H1 (cell line): ENCODE measurements at regions not wholly inside any gene's neighbourhood (a gene's known extent, or its start where the extent isn't known, plus 50 kb on each side); places are given as distances from the start of the nearest gene placed in this dataset.

Source experiments
- CTCF ChIA-PET: fragments of 300-600 bp; sonication (Branson Sonifier 250); formaldehyde crosslinking; loops from one replicate; lab custom pipeline; 2021; ENCODE audit not compliant: partially characterized antibody; lab: Charles Lee
- POLR2A ChIA-PET: fragments of 300-600 bp; sonication (Branson Sonifier 250); formaldehyde crosslinking; loops from one replicate; lab custom pipeline; 2021; ENCODE audit warnings: inconsistent platforms; ENCODE audit not compliant: partially characterized antibody; lab: Charles Lee
- DNase-seq, 2 experiments: peaks; one replicate each; pipeline versions ENCODE4 v3.0.0 to v3.0.0-alpha.2; 2010 to 2022; ENCODE audit warnings: low spot score in 2 of 2, low read depth in 1 of 2, mixed read lengths in 1 of 2
- FAIRE-seq: peaks from 2 replicates; lab custom pipeline; 2011; peaks lifted over from hg19 to GRCh38; lab: Jason Lieb, UNC
- H2AFZ ChIP-seq: 2 replicates; pipeline ENCODE4 v1.8.1; 2012; ENCODE audit warnings: low read length, inconsistent platforms
- H2AK5ac ChIP-seq: 2 replicates; pipeline ENCODE4 v1.6.1; 2013; ENCODE audit warnings: low read depth, low read length
- H2BK120ac ChIP-seq: replicated peaks from 2 replicates; pipeline ENCODE3; 2013; ENCODE audit warnings: low read depth, low read length, inconsistent platforms
- H2BK12ac ChIP-seq: 2 replicates; pipeline ENCODE4 v1.6.1; 2013; ENCODE audit warnings: low read depth, low read length
- H2BK15ac ChIP-seq: 2 replicates; pipeline ENCODE4 v1.6.1; 2013; ENCODE audit warnings: low read length
- H2BK20ac ChIP-seq: 2 replicates; pipeline ENCODE4 v1.6.1; 2013; ENCODE audit warnings: low read length
- H2BK5ac ChIP-seq: 2 replicates; pipeline ENCODE4 v1.6.1; 2013; ENCODE audit warnings: low read depth, low read length
- H3K14ac ChIP-seq: 2 replicates; pipeline ENCODE4 v1.6.1; 2013; ENCODE audit warnings: inconsistent platforms; ENCODE audit not compliant: insufficient read length
- H3K18ac ChIP-seq: 2 replicates; pipeline ENCODE4 v1.6.1; 2013; ENCODE audit warnings: low read length; ENCODE audit errors: extremely low read depth
- H3K23ac ChIP-seq: 2 replicates; pipeline ENCODE4 v1.6.1; 2013; ENCODE audit warnings: inconsistent platforms; ENCODE audit not compliant: insufficient read length
- H3K23me2 ChIP-seq: 2 replicates; pipeline ENCODE4 v1.6.1; 2013; ENCODE audit warnings: low read depth, low read length
- H3K27ac ChIP-seq: 2 replicates; pipeline ENCODE4 v1.6.1; 2011; ENCODE audit warnings: low read depth, low read length, inconsistent platforms
- H3K27me3 ChIP-seq, 4 experiments: replicated peaks in 1 of 4; 1 replicate in 1 of 4; 2 replicates in 3 of 4; pipeline versions ENCODE4 v1.6.1 to v1.8.1; 2011 to 2013; ENCODE audit warnings: low read length in 3 of 4, mild to moderate bottlenecking in 3 of 4, inconsistent platforms in 2 of 4, mixed read lengths in 2 of 4, moderate library complexity in 1 of 4; ENCODE audit not compliant: control insufficient read depth in 3 of 4, insufficient read depth in 3 of 4; ENCODE audit errors: extremely low read depth in 1 of 4
- H3K36me3 ChIP-seq, 4 experiments: 2 replicates each; pipeline versions ENCODE4 v1.6.1 to v1.8.1; 2011 to 2013; ENCODE audit warnings: mild to moderate bottlenecking in 4 of 4, low read length in 3 of 4, moderate library complexity in 2 of 4, control low read depth in 1 of 4, inconsistent platforms in 1 of 4; ENCODE audit not compliant: insufficient read depth in 4 of 4, control insufficient read depth in 2 of 4
- H3K4ac ChIP-seq: replicated peaks from 2 replicates; pipeline ENCODE3; 2013; ENCODE audit warnings: low read length, low read depth, mixed read lengths, inconsistent platforms; ENCODE audit not compliant: insufficient read length
- H3K4me1 ChIP-seq, 4 experiments: replicated peaks in 1 of 4; 1 replicate in 1 of 4; 2 replicates in 3 of 4; pipeline versions ENCODE4 v1.6.1 to v1.8.1; 2011 to 2013; ENCODE audit warnings: low read length in 3 of 4, inconsistent platforms in 2 of 4, mixed read lengths in 1 of 4; ENCODE audit not compliant: insufficient read depth in 4 of 4, control insufficient read depth in 3 of 4
- H3K4me2 ChIP-seq, 2 experiments: 2 replicates each; pipeline versions ENCODE4 v1.6.1 to v1.8.1; 2011 to 2013; ENCODE audit warnings: low read depth in 2 of 2, low read length in 2 of 2, control low read depth in 1 of 2, inconsistent platforms in 1 of 2, mild to moderate bottlenecking in 1 of 2; ENCODE audit not compliant: insufficient read depth in 1 of 2
- H3K4me3 ChIP-seq, 4 experiments: fragments of 200-600, 300-600 bp in 1 of 4; sonication (generic), shearing (Covaris generic), sonication (Bioruptor Twin) in 1 of 4; 2 replicates each; pipeline versions ENCODE4 v1.5.1 to v1.8.1; 2011 to 2016; ENCODE audit warnings: low read length in 4 of 4, low read depth in 3 of 4, control low read depth in 2 of 4, inconsistent platforms in 2 of 4, mild to moderate bottlenecking in 2 of 4, mixed read lengths in 1 of 4, moderate library complexity in 1 of 4; ENCODE audit not compliant: insufficient read depth in 2 of 4; ENCODE audit errors: extremely low read depth in 1 of 4
- H3K56ac ChIP-seq: replicated peaks from 2 replicates; pipeline ENCODE3; 2013; ENCODE audit warnings: low read depth, mild to moderate bottlenecking, mixed read lengths, low read length, inconsistent platforms; ENCODE audit not compliant: insufficient read length
- H3K79me1 ChIP-seq: 2 replicates; pipeline ENCODE4 v1.6.1; 2013; ENCODE audit warnings: low read depth, low read length, control low read depth
- H3K79me2 ChIP-seq, 2 experiments: 2 replicates each; pipeline versions ENCODE4 v1.6.1 to v1.8.1; 2012 to 2013; ENCODE audit warnings: low read length in 2 of 2, mild to moderate bottlenecking in 2 of 2, inconsistent platforms in 1 of 2; ENCODE audit not compliant: insufficient read depth in 2 of 2, control insufficient read depth in 1 of 2
- H3K9ac ChIP-seq, 4 experiments: replicated peaks in 1 of 4; 1 replicate in 1 of 4; 2 replicates in 3 of 4; pipeline versions ENCODE4 v1.6.1 to v1.8.1; 2011 to 2013; ENCODE audit warnings: low read depth in 3 of 4, low read length in 3 of 4, control low read depth in 2 of 4, mild to moderate bottlenecking in 2 of 4, moderate library complexity in 2 of 4, inconsistent platforms in 1 of 4; ENCODE audit errors: extremely low read depth in 1 of 4
- H3K9me3 ChIP-seq, 2 experiments: 2 replicates each; pipeline versions ENCODE4 v1.6.1 to v1.8.1; 2012 to 2013; ENCODE audit warnings: mild to moderate bottlenecking in 2 of 2, moderate library complexity in 2 of 2, control low read depth in 1 of 2, inconsistent platforms in 1 of 2, low read depth in 1 of 2, low read length in 1 of 2, mixed read lengths in 1 of 2; ENCODE audit not compliant: insufficient read depth in 2 of 2
- H4K20me1 ChIP-seq, 2 experiments: replicated peaks in 1 of 2; 2 replicates each; pipeline versions ENCODE3 to v1.8.1; 2011 to 2013; ENCODE audit warnings: inconsistent platforms in 2 of 2, low read length in 2 of 2, mild to moderate bottlenecking in 1 of 2; ENCODE audit not compliant: insufficient read depth in 2 of 2, control insufficient read depth in 1 of 2
- H4K5ac ChIP-seq: 2 replicates; pipeline ENCODE4 v1.6.1; 2013; ENCODE audit warnings: low read length, low read depth, mixed read lengths, inconsistent platforms; ENCODE audit not compliant: insufficient read length
- H4K8ac ChIP-seq: 2 replicates; pipeline ENCODE4 v1.8.0; 2013; ENCODE audit warnings: mild to moderate bottlenecking, moderate library complexity, low read length, inconsistent platforms; ENCODE audit not compliant: insufficient read depth; ENCODE audit errors: extremely low read depth
- H4K91ac ChIP-seq: replicated peaks from 2 replicates; pipeline ENCODE3; 2013; ENCODE audit warnings: low read length, mixed read lengths, inconsistent platforms; ENCODE audit not compliant: insufficient read length
- CREB1 ChIP-seq: IDR thresholded peaks from 2 replicates; pipeline ENCODE4 v1.6.1; 2012; ENCODE audit warnings: inconsistent platforms
- CTBP2 ChIP-seq: IDR thresholded peaks from 2 replicates; pipeline ENCODE4 v1.7.0; 2011; ENCODE audit warnings: borderline replicate concordance, mild to moderate bottlenecking, moderate library complexity, mixed read lengths, low read length; ENCODE audit not compliant: insufficient read depth, insufficient read length
- EGR1 ChIP-seq: IDR thresholded peaks from 2 replicates; pipeline ENCODE4 v1.6.1; 2011; ENCODE audit warnings: low read depth, low read length, borderline replicate concordance
- GABPA ChIP-seq: IDR thresholded peaks from 2 replicates; pipeline ENCODE4 v1.6.1; 2011; ENCODE audit warnings: mild to moderate bottlenecking, low read length, moderate library complexity, borderline replicate concordance; ENCODE audit not compliant: insufficient read depth
- JUN ChIP-seq: IDR thresholded peaks from 2 replicates; pipeline ENCODE4 v1.6.1; 2011; ENCODE audit warnings: low read depth, mild to moderate bottlenecking, improper control_type of control experiment, low read length
- KDM5A ChIP-seq: fragments of 200-600 bp; IDR thresholded peaks from 2 replicates; pipeline ENCODE4 v1.7.1; 2012; ENCODE audit warnings: mild to moderate bottlenecking, low read length, inconsistent platforms, mixed read lengths
- MAFK ChIP-seq: IDR thresholded peaks from 2 replicates; pipeline ENCODE4 v1.6.1; 2012; ENCODE audit warnings: low read depth, mild to moderate bottlenecking, improper control_type of control experiment, low read length
- POU5F1 ChIP-seq: IDR thresholded peaks from 2 replicates; pipeline ENCODE4 v1.6.1; 2011; ENCODE audit warnings: low read depth, mild to moderate bottlenecking, low read length, moderate library complexity
- RAD21 ChIP-seq, 2 experiments: IDR thresholded peaks in 1 of 2; conservative IDR thresholded peaks in 1 of 2; 2 replicates each; pipeline ENCODE4 v1.6.1; 2011; ENCODE audit warnings: low read depth in 2 of 2, low read length in 2 of 2, improper control_type of control experiment in 1 of 2, inconsistent platforms in 1 of 2, mild to moderate bottlenecking in 1 of 2, moderate library complexity in 1 of 2
- RFX5 ChIP-seq: IDR thresholded peaks from 2 replicates; pipeline ENCODE4 v1.6.1; 2011; ENCODE audit warnings: low read depth, low read length, improper control_type of control experiment, borderline replicate concordance
- TBP ChIP-seq: IDR thresholded peaks from 2 replicates; pipeline ENCODE4 v1.6.1; 2011; ENCODE audit warnings: low read depth, low read length, improper control_type of control experiment
- TCF12 ChIP-seq: IDR thresholded peaks from 2 replicates; pipeline ENCODE4 v1.6.1; 2011; ENCODE audit warnings: low read depth, mild to moderate bottlenecking, low read length
- WGBS, 2 experiments: shearing (Covaris generic) in 1 of 2; methylation state at CpG; one replicate each; pipeline versions ENCODE4 v1.1.6 to v1.1.7; 2013 to 2015; ENCODE audit warnings: low lambda C conversion rate in 2 of 2, mixed read lengths in 2 of 2, inconsistent platforms in 1 of 2, low coverage in 1 of 2, missing lambda C conversion rate in 1 of 2; ENCODE audit not compliant: insufficient replicate concordance in 2 of 2, insufficient coverage in 1 of 2, insufficient read length in 1 of 2; ENCODE audit errors: extremely low coverage in 1 of 2, missing lambda C conversion rate in 1 of 2; 5-methylcytosine and 5-hydroxymethylcytosine counted together
- TF ChIP-seq, protein P1 (sequence below): IDR thresholded peaks from 2 replicates; pipeline ENCODE4 v1.6.1; 2012; ENCODE audit warnings: inconsistent platforms
- TF ChIP-seq, protein P2 (sequence below): IDR thresholded peaks from 2 replicates; pipeline ENCODE4 v1.6.1; 2012; ENCODE audit warnings: inconsistent platforms

- no peak overlapping the region for H2AFZ ChIP-seq
- H3K4me3 ChIP-seq: no peak overlapping the region
- ChIA-PET POLR2A (no interaction called here), CTCF (interaction anchor here (0.8 kb wide), 1 partner anchor 13 kb away, joined by 4 read pairs; no protein-coding TSS in a partner anchor)
- no peak overlapping the region for H3K18ac ChIP-seq
- DNase-seq (no peak), FAIRE-seq (no peak)
- no peaks in the 10 kb centered on the region for H3K9me3 ChIP-seq
- H2BK5ac ChIP-seq: no peak overlapping the region
- no peak overlapping the region for H3K56ac ChIP-seq
- no peaks in the 10 kb centered on the region for H3K23me2 ChIP-seq
- H2BK15ac ChIP-seq: no peak overlapping the region
- H3K79me1 ChIP-seq: no peaks in the 10 kb centered on the region
- H3K9ac ChIP-seq: no peak overlapping the region
- no peak overlapping the region for H3K27ac ChIP-seq
- H4K91ac ChIP-seq: no peak overlapping the region
- H4K8ac ChIP-seq: no peak overlapping the region
- no peak overlapping the region for H3K23ac ChIP-seq
- H2BK120ac ChIP-seq: no peak overlapping the region
- 94% methylated on average over 2 of the region's 2 CpGs; no CpG with 5 or more reads in 1 of the 2 experiments for WGBS, 2 experiments
- no peak overlapping the region for H2AK5ac ChIP-seq
- H4K20me1 ChIP-seq: no peaks in the 10 kb centered on the region
- no peak overlapping the region for H4K5ac ChIP-seq
- no peak overlapping the region for H3K14ac ChIP-seq
- H2BK20ac ChIP-seq: no peak overlapping the region
- no peak overlapping the region for H2BK12ac ChIP-seq
- H3K79me2 ChIP-seq: no peaks in the 10 kb centered on the region
- H3K4ac ChIP-seq: no peak overlapping the region
- H3K36me3 ChIP-seq: no peaks in the 10 kb centered on the region
- no peaks in the 10 kb centered on the region for H3K27me3 ChIP-seq
- H3K4me1 ChIP-seq: no peaks in the 10 kb centered on the region
- H3K4me2 ChIP-seq: no peak overlapping the region
- TF ChIP-seq TCF12: no peak
- TF ChIP-seq RFX5: no peak
- TF ChIP-seq RAD21 (IDR thresholded peaks at IDR 0.05 in 1 of 2, conservative IDR thresholded peaks at IDR 0.05 in 1 of 2; ENCODE audit: low read depth in 2 of 2, low read length in 2 of 2): no peak
- TF ChIP-seq EGR1: no peak
- TF ChIP-seq, protein P1, sequence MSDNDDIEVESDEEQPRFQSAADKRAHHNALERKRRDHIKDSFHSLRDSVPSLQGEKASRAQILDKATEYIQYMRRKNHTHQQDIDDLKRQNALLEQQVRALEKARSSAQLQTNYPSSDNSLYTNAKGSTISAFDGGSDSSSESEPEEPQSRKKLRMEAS: no peak
- no peak for TF ChIP-seq TBP
- TF ChIP-seq CREB1: no peak
- TF ChIP-seq KDM5A: no peak
- TF ChIP-seq, protein P2, sequence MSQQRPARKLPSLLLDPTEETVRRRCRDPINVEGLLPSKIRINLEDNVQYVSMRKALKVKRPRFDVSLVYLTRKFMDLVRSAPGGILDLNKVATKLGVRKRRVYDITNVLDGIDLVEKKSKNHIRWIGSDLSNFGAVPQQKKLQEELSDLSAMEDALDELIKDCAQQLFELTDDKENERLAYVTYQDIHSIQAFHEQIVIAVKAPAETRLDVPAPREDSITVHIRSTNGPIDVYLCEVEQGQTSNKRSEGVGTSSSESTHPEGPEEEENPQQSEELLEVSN: no peak
- TF ChIP-seq JUN: no peak
- TF ChIP-seq MAFK: no peak
- TF ChIP-seq GABPA: no peak
- no peak for TF ChIP-seq POU5F1
- TF ChIP-seq CTBP2: no peak
These were observed 97.1 kb upstream of the CARD18 start for GRCh38 chr11:105236664-105237063.
